ENCODE measurements at regions not wholly inside any gene's neighbourhood (a gene's known extent, or its start where the extent isn't known, plus 50 kb on each side); places are given as distances from the start of the nearest gene placed in this dataset.

DNA sequence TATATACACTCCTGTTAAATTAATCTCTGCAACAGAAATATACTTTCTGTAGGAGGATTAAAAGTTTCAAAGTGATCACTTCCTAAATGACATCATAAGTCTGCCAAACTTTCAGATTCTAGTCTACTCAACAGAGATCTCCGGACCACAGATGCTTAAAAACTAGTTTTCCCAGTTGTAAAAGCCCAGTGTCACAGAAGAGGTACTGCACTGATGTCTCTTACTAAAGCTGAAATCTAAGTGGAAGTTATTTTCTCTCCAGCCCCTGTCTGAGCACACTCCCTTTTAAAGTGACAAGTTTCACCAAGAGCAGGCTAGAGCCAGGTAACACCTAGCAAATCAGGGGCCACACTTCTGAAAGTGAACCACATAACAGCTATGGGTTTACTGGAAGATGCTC, 71.6 kb upstream of the DST start:
- TF ChIP-seq GABPA (IDR thresholded peaks at IDR 0.05; ENCODE audit: low read depth) = no peak
- no peak for TF ChIP-seq CTCF (IDR thresholded peaks at IDR 0.05; ENCODE audit: insufficient read depth, low read length)
- no peak for TF ChIP-seq POLR2AphosphoS5 (IDR thresholded peaks at IDR 0.05; ENCODE audit: low read depth)
